ENCODE measurements at regions not wholly inside any gene's neighbourhood (a gene's known extent, or its start where the extent isn't known, plus 50 kb on each side); places are given as distances from the start of the nearest gene placed in this dataset.

GRCh38 chr7:19537942-19538401 is 170.9 kb downstream of the POLR1F start:
- BruUV-seq (replicated peaks): no TSS peak
- Histone ChIP-seq H3K79me2 (ENCODE audit: low read length) (no peaks in the 10 kb centered on the region), H3K9me3 (ENCODE audit: low read length) (no peaks in the 10 kb centered on the region), H3K4me1 (ENCODE audit: insufficient read depth, low read length) (no peaks in the 10 kb centered on the region), H3K9ac (ENCODE audit: low read length) (no peak overlapping the region), H3K27ac (ENCODE audit: low read length) (no peak overlapping the region), H3K9me2 (replicated peaks; ENCODE audit: low read length) (no peaks in the 10 kb centered on the region), H3K27me3 (ENCODE audit: low read length) (no peaks in the 10 kb centered on the region), H2AFZ (ENCODE audit: low read length) (no peak overlapping the region), H4K20me1 (ENCODE audit: low read length) (no peaks in the 10 kb centered on the region), H3K36me3 (ENCODE audit: low read depth, low read length) (no peaks in the 10 kb centered on the region), H3F3A (ENCODE audit: low read length, unreplicated experiment) (no peaks in the 10 kb centered on the region), H3K4me3 (ENCODE audit: low read length) (no peak overlapping the region), H3K4me2 (ENCODE audit: low read length) (0 out of 2 replicates have a peak overlapping the region, but pooled peaks have one; percentile 15)
- ATAC-seq (0 out of 2 replicates have a peak, but pooled peaks have one; percentile 38), DNase-seq (no peak)
- intact Hi-C loops (cut with micrococcal nuclease): no loop called here
- no peak for TF ChIP-seq CTCF (conservative IDR thresholded peaks at IDR 0.05; ENCODE audit: low read depth, low read length)
- TF ChIP-seq EZH2 (IDR thresholded peaks at IDR 0.05; ENCODE audit: low read length, unreplicated experiment): no peak
- TF ChIP-seq EZH2phosphoT487 (IDR thresholded peaks at IDR 0.05; ENCODE audit: borderline replicate concordance, low read length): no peak
- ChIA-PET CTCF (interaction anchor here (0.6 kb wide), 1 partner anchor 46 kb away, joined by 12 read pairs; no protein-coding TSS in a partner anchor), POLR2A (ENCODE audit: unreplicated experiment) (interaction anchor here (0.7 kb wide), 1 partner anchor 242 kb away, joined by 4 read pairs; no protein-coding TSS in a partner anchor)

DNA sequence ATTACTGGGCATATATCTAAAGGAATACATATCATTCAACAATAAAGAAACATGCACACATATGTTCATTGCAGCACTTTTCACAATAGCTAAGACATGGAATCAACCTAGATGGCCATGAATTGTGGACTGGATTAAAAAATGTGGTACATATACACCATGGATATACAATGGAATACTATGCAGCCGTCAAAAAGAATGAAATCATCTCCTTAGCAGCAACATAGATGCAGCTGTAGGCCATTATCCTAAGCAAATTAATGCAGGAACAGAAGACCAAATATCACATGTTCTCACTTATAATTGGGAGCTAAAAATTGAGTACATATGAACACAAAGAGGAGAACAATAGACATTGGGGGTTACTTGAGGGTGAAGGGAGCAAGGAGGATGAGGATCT is 175.6 kb downstream of the POLR1F start:
- Histone ChIP-seq H3K27me3 (ENCODE audit: low read length) (no peaks in the 10 kb centered on the region), H2AFZ (ENCODE audit: low read length) (no peak overlapping the region), H3K9me3 (ENCODE audit: low read length) (no peaks in the 10 kb centered on the region), H3K4me2 (ENCODE audit: low read length) (no peak overlapping the region), H3F3A (ENCODE audit: low read length, unreplicated experiment) (no peaks in the 10 kb centered on the region), H3K4me1 (ENCODE audit: insufficient read depth, low read length) (no peaks in the 10 kb centered on the region), H3K27ac (ENCODE audit: low read length) (no peak overlapping the region), H3K9ac (ENCODE audit: low read length) (no peak overlapping the region), H4K20me1 (ENCODE audit: low read length) (no peaks in the 10 kb centered on the region), H3K79me2 (ENCODE audit: low read length) (no peaks in the 10 kb centered on the region), H3K4me3 (ENCODE audit: low read length) (no peak overlapping the region), H3K36me3 (ENCODE audit: low read depth, low read length) (no peaks in the 10 kb centered on the region), H3K9me2 (replicated peaks; ENCODE audit: low read length) (no peaks in the 10 kb centered on the region)
- ATAC-seq (no peak), DNase-seq (no peak)
- TF ChIP-seq CTCF (conservative IDR thresholded peaks at IDR 0.05; ENCODE audit: low read depth, low read length) (no peak), EZH2phosphoT487 (IDR thresholded peaks at IDR 0.05; ENCODE audit: borderline replicate concordance, low read length) (no peak)
- CTCF ChIA-PET: no interaction called here
- intact Hi-C loops (cut with micrococcal nuclease): no loop called here
- POLR2A ChIA-PET (ENCODE audit: unreplicated experiment): no interaction called here
- no TSS peak for BruUV-seq (replicated peaks)

GRCh38 chr7:19530852-19531251 is 178.0 kb downstream of the POLR1F start:
- no peaks in the 10 kb centered on the region for H3K9me2 ChIP-seq (replicated peaks; ENCODE audit: low read length)
- H2AFZ ChIP-seq (ENCODE audit: low read length): no peak overlapping the region
- no peaks in the 10 kb centered on the region for H3K9me3 ChIP-seq (ENCODE audit: low read length)
- no TSS peak for BruUV-seq (replicated peaks)
- ATAC-seq: no peak
- ChIA-PET POLR2A (ENCODE audit: unreplicated experiment) (no interaction called here), CTCF (no interaction called here)
- H3K36me3 ChIP-seq (ENCODE audit: low read depth, low read length): no peaks in the 10 kb centered on the region
- no peak overlapping the region for H3K27ac ChIP-seq (ENCODE audit: low read length)
- intact Hi-C loops (cut with micrococcal nuclease): no loop called here
- no peaks in the 10 kb centered on the region for H4K20me1 ChIP-seq (ENCODE audit: low read length)
- no peak for DNase-seq
- no peaks in the 10 kb centered on the region for H3F3A ChIP-seq (ENCODE audit: low read length, unreplicated experiment)
- no peaks in the 10 kb centered on the region for H3K4me1 ChIP-seq (ENCODE audit: insufficient read depth, low read length)
- no peaks in the 10 kb centered on the region for H3K79me2 ChIP-seq (ENCODE audit: low read length)
- TF ChIP-seq CTCF (conservative IDR thresholded peaks at IDR 0.05; ENCODE audit: low read depth, low read length): no peak
- TF ChIP-seq EZH2phosphoT487 (IDR thresholded peaks at IDR 0.05; ENCODE audit: borderline replicate concordance, low read length): no peak
- no peaks in the 10 kb centered on the region for H3K27me3 ChIP-seq (ENCODE audit: low read length)
- H3K4me2 ChIP-seq (ENCODE audit: low read length): no peak overlapping the region
- H3K4me3 ChIP-seq (ENCODE audit: low read length): no peak overlapping the region
- no peak overlapping the region for H3K9ac ChIP-seq (ENCODE audit: low read length)

Measured in PC-3 (cell line).